ENCODE measurements at regions not wholly inside any gene's neighbourhood (a gene's known extent, or its start where the extent isn't known, plus 50 kb on each side); places are given as distances from the start of the nearest gene placed in this dataset.

DNA sequence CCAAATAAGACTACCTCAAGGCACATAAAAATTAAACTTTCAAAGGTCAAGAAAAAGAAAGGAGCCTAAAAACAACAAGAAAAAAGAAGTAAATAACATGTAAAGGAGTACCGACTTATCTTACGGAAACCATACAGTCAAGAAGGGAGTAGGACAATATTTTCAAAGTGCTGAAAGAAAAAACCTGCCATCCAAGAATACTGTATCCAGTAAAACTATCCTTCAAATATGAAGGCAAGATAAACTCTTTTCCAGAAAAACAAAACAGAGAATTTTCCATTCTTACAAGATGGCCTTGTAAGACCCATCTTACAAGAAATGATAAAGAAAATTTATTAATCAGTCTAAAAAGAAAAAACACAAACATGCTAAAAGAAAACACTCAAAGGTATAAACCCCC is 302.2 kb downstream of the LMBRD1 start:
- TF ChIP-seq ESRRA (CRISPR knock-in tag; IDR thresholded peaks at IDR 0.05; ENCODE audit: borderline replicate concordance) = no peak
- TF ChIP-seq, protein P1, sequence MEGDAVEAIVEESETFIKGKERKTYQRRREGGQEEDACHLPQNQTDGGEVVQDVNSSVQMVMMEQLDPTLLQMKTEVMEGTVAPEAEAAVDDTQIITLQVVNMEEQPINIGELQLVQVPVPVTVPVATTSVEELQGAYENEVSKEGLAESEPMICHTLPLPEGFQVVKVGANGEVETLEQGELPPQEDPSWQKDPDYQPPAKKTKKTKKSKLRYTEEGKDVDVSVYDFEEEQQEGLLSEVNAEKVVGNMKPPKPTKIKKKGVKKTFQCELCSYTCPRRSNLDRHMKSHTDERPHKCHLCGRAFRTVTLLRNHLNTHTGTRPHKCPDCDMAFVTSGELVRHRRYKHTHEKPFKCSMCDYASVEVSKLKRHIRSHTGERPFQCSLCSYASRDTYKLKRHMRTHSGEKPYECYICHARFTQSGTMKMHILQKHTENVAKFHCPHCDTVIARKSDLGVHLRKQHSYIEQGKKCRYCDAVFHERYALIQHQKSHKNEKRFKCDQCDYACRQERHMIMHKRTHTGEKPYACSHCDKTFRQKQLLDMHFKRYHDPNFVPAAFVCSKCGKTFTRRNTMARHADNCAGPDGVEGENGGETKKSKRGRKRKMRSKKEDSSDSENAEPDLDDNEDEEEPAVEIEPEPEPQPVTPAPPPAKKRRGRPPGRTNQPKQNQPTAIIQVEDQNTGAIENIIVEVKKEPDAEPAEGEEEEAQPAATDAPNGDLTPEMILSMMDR (IDR thresholded peaks at IDR 0.05) = no peak
- TF ChIP-seq, protein P2, sequence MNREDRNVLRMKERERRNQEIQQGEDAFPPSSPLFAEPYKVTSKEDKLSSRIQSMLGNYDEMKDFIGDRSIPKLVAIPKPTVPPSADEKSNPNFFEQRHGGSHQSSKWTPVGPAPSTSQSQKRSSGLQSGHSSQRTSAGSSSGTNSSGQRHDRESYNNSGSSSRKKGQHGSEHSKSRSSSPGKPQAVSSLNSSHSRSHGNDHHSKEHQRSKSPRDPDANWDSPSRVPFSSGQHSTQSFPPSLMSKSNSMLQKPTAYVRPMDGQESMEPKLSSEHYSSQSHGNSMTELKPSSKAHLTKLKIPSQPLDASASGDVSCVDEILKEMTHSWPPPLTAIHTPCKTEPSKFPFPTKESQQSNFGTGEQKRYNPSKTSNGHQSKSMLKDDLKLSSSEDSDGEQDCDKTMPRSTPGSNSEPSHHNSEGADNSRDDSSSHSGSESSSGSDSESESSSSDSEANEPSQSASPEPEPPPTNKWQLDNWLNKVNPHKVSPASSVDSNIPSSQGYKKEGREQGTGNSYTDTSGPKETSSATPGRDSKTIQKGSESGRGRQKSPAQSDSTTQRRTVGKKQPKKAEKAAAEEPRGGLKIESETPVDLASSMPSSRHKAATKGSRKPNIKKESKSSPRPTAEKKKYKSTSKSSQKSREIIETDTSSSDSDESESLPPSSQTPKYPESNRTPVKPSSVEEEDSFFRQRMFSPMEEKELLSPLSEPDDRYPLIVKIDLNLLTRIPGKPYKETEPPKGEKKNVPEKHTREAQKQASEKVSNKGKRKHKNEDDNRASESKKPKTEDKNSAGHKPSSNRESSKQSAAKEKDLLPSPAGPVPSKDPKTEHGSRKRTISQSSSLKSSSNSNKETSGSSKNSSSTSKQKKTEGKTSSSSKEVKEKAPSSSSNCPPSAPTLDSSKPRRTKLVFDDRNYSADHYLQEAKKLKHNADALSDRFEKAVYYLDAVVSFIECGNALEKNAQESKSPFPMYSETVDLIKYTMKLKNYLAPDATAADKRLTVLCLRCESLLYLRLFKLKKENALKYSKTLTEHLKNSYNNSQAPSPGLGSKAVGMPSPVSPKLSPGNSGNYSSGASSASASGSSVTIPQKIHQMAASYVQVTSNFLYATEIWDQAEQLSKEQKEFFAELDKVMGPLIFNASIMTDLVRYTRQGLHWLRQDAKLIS (CRISPR knock-in tag; IDR thresholded peaks at IDR 0.05; ENCODE audit: borderline replicate concordance) = no peak
- no peak for TF ChIP-seq NR2C2 (CRISPR knock-in tag; IDR thresholded peaks at IDR 0.05)
- no peak for TF ChIP-seq CBFB (CRISPR knock-in tag; IDR thresholded peaks at IDR 0.05; ENCODE audit: low read depth)
- TF ChIP-seq, protein P3, sequence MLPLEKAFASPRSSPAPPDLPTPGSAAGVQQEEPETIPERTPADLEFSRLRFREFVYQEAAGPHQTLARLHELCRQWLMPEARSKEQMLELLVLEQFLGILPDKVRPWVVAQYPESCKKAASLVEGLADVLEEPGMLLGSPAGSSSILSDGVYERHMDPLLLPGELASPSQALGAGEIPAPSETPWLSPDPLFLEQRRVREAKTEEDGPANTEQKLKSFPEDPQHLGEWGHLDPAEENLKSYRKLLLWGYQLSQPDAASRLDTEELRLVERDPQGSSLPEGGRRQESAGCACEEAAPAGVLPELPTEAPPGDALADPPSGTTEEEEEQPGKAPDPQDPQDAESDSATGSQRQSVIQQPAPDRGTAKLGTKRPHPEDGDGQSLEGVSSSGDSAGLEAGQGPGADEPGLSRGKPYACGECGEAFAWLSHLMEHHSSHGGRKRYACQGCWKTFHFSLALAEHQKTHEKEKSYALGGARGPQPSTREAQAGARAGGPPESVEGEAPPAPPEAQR (CRISPR knock-in tag; IDR thresholded peaks at IDR 0.05) = no peak
- TF ChIP-seq ZNF121 (CRISPR knock-in tag; IDR thresholded peaks at IDR 0.05) = no peak
- TF ChIP-seq, protein P4, sequence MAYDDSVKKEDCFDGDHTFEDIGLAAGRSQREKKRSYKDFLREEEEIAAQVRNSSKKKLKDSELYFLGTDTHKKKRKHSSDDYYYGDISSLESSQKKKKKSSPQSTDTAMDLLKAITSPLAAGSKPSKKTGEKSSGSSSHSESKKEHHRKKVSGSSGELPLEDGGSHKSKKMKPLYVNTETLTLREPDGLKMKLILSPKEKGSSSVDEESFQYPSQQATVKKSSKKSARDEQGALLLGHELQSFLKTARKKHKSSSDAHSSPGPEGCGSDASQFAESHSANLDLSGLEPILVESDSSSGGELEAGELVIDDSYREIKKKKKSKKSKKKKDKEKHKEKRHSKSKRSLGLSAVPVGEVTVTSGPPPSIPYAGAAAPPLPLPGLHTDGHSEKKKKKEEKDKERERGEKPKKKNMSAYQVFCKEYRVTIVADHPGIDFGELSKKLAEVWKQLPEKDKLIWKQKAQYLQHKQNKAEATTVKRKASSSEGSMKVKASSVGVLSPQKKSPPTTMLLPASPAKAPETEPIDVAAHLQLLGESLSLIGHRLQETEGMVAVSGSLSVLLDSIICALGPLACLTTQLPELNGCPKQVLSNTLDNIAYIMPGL (CRISPR knock-in tag; IDR thresholded peaks at IDR 0.05) = no peak
- TF ChIP-seq, protein P5, sequence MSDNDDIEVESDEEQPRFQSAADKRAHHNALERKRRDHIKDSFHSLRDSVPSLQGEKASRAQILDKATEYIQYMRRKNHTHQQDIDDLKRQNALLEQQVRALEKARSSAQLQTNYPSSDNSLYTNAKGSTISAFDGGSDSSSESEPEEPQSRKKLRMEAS (CRISPR knock-in tag; IDR thresholded peaks at IDR 0.05) = no peak
- TF ChIP-seq, protein P6, sequence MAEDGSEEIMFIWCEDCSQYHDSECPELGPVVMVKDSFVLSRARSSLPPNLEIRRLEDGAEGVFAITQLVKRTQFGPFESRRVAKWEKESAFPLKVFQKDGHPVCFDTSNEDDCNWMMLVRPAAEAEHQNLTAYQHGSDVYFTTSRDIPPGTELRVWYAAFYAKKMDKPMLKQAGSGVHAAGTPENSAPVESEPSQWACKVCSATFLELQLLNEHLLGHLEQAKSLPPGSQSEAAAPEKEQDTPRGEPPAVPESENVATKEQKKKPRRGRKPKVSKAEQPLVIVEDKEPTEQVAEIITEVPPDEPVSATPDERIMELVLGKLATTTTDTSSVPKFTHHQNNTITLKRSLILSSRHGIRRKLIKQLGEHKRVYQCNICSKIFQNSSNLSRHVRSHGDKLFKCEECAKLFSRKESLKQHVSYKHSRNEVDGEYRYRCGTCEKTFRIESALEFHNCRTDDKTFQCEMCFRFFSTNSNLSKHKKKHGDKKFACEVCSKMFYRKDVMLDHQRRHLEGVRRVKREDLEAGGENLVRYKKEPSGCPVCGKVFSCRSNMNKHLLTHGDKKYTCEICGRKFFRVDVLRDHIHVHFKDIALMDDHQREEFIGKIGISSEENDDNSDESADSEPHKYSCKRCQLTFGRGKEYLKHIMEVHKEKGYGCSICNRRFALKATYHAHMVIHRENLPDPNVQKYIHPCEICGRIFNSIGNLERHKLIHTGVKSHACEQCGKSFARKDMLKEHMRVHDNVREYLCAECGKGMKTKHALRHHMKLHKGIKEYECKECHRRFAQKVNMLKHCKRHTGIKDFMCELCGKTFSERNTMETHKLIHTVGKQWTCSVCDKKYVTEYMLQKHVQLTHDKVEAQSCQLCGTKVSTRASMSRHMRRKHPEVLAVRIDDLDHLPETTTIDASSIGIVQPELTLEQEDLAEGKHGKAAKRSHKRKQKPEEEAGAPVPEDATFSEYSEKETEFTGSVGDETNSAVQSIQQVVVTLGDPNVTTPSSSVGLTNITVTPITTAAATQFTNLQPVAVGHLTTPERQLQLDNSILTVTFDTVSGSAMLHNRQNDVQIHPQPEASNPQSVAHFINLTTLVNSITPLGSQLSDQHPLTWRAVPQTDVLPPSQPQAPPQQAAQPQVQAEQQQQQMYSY (CRISPR knock-in tag; IDR thresholded peaks at IDR 0.05) = no peak
- TF ChIP-seq KAT7 (CRISPR knock-in tag; IDR thresholded peaks at IDR 0.05; ENCODE audit: borderline replicate concordance) = no peak
- TF ChIP-seq, protein P7, sequence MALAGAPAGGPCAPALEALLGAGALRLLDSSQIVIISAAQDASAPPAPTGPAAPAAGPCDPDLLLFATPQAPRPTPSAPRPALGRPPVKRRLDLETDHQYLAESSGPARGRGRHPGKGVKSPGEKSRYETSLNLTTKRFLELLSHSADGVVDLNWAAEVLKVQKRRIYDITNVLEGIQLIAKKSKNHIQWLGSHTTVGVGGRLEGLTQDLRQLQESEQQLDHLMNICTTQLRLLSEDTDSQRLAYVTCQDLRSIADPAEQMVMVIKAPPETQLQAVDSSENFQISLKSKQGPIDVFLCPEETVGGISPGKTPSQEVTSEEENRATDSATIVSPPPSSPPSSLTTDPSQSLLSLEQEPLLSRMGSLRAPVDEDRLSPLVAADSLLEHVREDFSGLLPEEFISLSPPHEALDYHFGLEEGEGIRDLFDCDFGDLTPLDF (CRISPR knock-in tag; IDR thresholded peaks at IDR 0.05) = no peak
- no peak for TF ChIP-seq TEAD4 (CRISPR knock-in tag; IDR thresholded peaks at IDR 0.05)

All from WTC11 (cell line).